Fibroblast of upper back skin (primary cell): ENCODE measurements at regions not wholly inside any gene's neighbourhood (a gene's known extent, or its start where the extent isn't known, plus 50 kb on each side); places are given as distances from the start of the nearest gene placed in this dataset.
A peak's percentile ranks its signal among the peaks of the same experiment; 100 is the strongest.
"Not testable (repeated sequence)": the region's sequence is repeated elsewhere in the genome, so short reads cannot be mapped to it uniquely, and the experiment has no call there.

Experiments
- DNase-seq: peaks from one replicate; pipeline ENCODE4 v3.0.0-alpha.2; 2013

- no peak for DNase-seq
These were observed 58.0 kb upstream of the SLC25A48 start for GRCh38 chr5:135776457-135776856.

- DNase-seq, result no peak
These were observed 72.7 kb upstream of the SLC25A48 start for GRCh38 chr5:135761746-135762145.

DNA sequence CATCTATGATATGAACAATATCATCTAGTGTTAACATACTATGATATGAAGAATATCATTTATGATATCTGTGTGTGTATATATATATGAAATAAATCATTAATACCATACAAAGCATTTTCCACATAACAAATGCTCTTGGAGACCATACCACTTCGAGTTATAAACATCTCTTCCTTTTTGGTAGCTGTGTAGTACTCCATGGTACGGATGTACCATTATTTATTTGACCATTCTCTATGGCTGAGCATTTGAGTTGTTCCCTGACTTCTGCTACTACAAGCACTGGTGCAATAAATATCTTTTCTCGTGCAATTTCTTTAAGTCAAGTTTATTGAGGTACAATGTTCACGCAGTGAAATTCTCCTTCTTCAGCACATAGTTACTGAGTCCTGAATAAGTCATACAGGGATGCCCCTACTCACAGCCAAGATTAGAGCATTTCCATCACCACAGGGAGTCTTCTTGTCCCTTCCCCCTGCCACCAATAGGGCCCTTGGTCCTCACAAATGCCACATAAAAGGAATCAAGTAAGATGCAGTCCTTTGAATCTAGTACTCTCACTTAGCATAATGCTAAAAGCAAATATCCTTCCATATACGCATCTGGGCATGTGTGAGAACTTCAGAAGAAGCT, 75.2 kb upstream of the SLC25A48 start:
- DNase-seq, result no peak

DNA sequence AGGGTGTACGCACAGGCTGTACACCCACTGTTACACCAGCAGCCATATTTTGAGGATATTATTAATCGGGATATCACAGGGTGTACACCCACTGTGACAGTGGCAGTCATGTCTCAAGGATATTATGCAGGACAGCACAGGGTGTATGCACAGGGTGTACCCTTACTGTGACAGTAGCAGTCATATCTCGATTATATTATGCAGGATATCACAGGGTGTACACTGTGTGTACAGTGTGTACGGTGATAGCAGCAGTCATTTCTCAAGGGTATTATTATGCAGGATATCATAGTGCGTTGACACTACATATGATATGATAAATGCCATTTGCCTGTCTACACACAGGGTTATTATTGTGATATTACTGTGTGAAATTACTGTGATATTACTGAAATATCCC, 80.5 kb upstream of the SLC25A48 start:
- DNase-seq, result no peak

DNA sequence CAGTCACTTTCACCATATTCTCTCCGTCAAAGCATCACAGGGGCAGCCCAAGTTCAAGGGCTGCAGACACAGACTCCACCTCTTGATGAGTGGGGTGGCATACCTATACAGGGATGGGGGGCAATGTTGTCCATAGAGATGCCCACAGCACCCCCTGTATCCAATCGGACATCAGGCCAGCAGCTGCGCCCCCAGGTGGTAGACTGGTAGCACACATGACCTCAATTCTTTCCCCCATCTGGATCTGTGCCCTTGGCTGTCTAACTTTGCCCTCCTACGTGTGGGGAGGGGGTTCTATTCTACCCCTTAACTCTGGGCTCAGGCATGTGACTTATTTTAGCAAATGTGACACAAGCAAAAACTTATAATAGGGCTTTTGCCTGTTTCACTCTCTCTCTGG, 84.0 kb upstream of the SLC25A48 start:
- DNase-seq, result no peak

- no peak for DNase-seq
These were observed 86.6 kb upstream of the SLC25A48 start for GRCh38 chr5:135747824-135748223.

DNA sequence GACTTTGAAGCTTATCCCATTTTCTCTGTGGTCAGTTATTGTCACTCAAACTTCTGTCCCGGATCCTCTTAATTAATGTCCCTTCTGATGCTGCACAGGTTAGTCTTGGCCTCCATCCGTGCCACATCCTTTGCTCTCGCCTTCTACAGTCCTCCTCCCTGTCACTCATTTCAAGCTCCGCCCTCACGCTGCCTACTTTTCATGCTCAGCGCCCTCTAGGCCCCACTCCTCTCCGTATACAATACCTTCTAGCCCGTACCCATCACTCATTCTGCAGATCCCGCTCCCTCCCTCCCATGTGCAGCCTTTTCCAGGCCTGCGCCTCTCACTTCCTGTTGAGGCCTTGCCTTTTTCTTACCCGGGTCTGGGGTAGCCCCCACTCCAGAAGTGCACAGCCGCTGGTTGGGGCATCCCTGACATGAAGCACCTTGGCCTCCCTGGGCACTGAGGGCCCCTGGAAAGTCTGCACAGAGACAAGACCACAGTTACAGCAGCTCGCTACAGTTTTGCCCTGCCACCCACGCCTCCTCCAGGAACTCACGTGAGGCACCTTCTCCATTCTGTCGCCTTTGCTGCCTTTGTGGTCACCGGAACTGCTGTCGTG, 88.5 kb upstream of the SLC25A48 start:
- DNase-seq, result no peak

DNA sequence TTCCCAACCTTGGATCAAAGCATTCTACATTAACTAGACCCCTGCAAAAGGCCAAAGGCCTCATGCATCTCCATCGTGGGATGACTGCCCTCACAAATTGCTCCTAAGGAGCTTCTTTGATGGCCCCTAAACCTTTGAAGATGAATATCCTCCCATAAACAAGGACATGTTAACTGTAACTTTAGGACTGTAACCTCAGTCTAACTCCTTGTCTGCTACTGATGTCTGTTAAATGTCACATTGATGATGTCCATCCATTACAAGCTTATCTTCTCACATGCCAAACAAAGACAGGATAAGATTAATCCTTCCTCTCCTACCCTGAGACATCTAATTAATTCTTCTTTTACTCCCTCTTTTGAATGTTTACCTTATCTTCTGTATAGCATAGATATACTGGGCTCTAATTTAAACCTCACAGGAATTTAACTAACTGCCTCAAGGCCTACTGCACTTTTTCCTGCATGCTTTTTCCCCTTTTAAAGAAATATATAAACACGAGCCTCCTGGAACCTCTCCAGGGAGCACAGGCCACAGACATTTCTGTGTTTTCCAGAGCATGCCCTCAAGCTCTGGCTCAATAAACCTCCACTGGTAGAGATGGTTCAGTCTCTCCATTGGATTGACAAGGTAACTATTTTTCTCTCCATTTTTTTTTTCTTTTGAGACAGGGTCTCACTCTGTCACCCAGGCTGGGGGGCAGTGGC, 90.6 kb upstream of the SLC25A48 start:
- DNase-seq, result no peak

GRCh38 chr5:135743181-135743580, 91.3 kb upstream of the SLC25A48 start:
- DNase-seq, result no peak

DNA sequence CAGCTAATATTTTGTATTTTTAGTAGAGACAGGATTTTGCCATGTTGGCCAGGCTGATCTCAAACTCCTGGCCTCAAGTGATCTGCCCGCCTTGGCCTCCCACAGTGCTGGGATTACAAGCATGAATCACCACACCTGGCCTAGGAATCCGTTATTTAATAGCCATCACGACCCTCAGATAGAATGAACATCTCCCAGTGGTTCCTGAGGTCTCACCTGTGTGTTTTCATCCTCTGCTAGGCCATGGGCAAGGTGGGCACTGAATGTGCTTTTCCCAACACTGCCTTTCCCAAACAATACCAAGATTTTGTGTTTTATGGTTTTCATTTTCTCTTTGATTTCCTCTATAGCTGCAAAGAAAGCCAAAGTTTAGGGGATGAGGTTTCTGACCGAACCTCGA, 92.2 kb upstream of the SLC25A48 start:
- DNase-seq, result not testable (repeated sequence)

DNA sequence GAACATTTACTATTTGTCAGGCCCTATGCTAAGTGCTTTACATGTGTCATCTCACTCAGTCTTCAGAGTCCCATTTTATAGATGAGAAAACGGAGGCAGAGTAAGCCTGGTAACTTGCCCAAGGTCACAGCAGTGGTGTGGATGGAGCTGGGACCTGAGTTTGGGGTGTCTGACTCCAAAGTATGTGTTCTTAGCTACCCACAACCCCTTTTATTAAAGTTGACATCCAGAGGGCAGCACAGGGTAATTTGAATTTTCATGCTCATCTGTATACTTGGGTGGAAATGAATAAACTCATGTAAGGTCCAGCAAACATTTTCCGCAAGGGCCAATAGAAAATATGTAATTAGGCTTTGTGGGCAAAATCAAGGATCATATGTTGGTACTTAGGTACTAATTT, 93.4 kb upstream of the SLC25A48 start:
- no peak for DNase-seq

DNA sequence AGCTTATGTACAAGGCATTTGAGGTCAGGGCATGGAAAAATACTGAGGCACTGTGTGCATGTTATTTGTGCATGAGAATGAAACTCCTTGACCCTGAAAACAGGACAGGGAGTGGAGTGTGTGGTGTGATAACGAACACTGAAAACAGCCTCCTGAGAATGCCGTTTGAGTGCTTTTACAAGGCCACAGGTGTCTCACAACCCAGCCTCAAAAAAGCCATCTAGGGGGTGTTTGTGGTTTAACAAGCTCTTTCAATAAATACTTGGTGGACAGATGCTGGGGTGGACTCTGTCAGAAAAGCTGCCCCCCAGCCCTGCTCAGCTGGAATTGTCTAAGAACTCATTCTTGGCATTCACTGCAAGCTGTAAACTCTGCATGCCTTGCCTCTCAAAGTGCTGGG, 94.0 kb upstream of the SLC25A48 start:
- DNase-seq, result no peak

- DNase-seq, result peak; percentile 38
These were observed 95.0 kb upstream of the SLC25A48 start for GRCh38 chr5:135739383-135739981.

DNA sequence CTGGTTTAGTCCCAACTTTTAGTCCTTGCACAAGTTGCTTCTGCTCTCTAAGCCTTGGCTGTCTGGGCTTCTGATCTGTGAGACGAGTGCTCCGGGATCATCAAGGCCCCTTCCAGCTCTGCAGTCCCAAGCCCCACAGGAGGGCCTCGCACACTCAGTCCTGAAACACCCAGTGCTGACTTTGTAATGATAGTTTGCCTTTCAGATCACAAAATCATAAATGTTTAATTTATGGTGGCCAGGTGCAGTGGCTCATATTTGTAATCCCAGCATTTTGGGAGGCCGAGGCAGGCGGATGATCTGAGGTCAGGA, 95.9 kb upstream of the SLC25A48 start:
- no peak for DNase-seq

- DNase-seq, result no peak
These were observed 96.5 kb upstream of the SLC25A48 start for GRCh38 chr5:135737701-135738563.

GRCh38 chr5:135736952-135737351, 97.5 kb upstream of the SLC25A48 start:
- not testable (repeated sequence) for DNase-seq

GRCh38 chr5:135735831-135736230, 98.6 kb upstream of the SLC25A48 start:
- DNase-seq, result no peak

GRCh38 chr5:135734956-135735355, 99.5 kb upstream of the SLC25A48 start:
- not testable (repeated sequence) for DNase-seq

GRCh38 chr5:135731034-135731433, 103.4 kb upstream of the SLC25A48 start:
- not testable (repeated sequence) for DNase-seq

DNA sequence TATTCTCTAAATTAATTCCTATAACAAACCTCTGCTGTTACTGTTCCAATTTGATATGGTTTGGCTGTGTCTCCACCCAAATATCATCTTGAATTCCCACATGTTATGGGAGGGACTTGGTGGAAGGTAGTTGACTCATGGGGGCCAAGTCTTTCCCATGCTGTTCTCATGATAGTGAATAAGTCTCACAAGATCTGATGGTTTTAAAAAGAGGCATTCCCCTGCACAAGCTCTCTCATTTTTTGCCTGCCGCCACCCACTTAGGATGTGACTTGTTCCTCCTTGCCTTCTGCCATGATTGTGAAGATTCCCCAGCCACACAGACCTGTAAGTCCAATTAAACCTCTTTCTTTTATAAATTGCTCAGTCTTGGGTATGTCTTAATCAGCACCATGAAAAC, 104.3 kb upstream of the SLC25A48 start:
- not testable (repeated sequence) for DNase-seq

- DNase-seq, result peak; percentile 36
These were observed 105.1 kb upstream of the SLC25A48 start for GRCh38 chr5:135729321-135729786.

DNA sequence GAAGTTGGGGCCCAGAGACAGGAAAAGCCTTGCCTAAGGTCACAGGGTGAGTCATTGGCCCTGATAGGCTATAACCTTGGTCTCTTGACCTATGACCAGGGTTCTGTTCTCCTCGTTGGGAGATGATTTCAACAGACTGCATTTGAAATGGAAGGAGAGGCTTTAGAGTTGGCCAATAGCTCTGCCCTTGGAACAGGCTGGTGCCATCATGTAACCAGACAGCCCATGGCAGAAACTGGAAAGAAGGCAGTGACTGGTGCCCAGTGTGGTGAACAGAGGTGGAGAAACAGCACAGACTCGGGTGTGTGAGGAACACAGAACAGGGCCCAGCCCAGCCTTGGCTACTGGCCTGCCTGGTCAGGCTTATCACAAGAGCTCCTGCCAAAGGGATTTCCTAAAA, 109.8 kb upstream of the SLC25A48 start:
- no peak for DNase-seq

DNA sequence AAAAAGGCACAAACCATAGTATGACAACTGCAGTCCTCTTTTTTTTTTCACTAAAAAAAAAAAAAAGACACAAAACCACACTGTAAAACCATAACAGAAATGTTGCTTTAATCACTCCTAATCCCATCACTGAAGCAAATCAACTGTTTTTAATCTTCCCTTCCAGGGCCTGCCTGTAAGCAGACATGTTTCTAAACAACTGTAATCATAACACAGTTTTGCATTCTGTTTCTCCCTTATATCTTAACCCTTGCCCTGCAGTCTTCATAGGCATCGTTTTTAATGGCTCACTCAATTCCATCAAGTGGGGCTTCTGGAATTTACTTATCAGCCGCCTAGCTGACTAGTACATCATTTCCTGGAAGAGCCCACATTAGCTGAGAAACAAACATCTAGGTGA, 111.0 kb upstream of the SLC25A48 start:
- DNase-seq, result no peak
